Pancreas (tissue), 10 donors: ENCODE measurements at regions not wholly inside any gene's neighbourhood (a gene's known extent, or its start where the extent isn't known, plus 50 kb on each side); places are given as distances from the start of the nearest gene placed in this dataset.

Source experiments
- ATAC-seq, 4 donors: fragments of 200-7000 bp; cut with Tn5 transposase; one replicate each; pipeline versions ENCODE4 v1.8.0 to v1.9.1; 2020; ENCODE audit warnings: mild to moderate bottlenecking in 4 of 4, moderate library complexity in 4 of 4
- DNase-seq, 6 donors: peaks; one replicate each; pipeline ENCODE4 v3.0.0-alpha.2; 2020
- FAIRE-seq: peaks from 2 replicates; lab custom pipeline; 2012; peaks lifted over from hg19 to GRCh38; lab: Jason Lieb, UNC
- H3K27ac ChIP-seq, 4 donors: fragments of 200-600 bp; sonication (generic); 1 replicate in 3 of 4; 2 replicates in 1 of 4; pipeline versions ENCODE4 v1.5.0 to v1.8.0; 2020
- H3K27me3 ChIP-seq, 4 donors: fragments of 200-600 bp; one replicate each; pipeline ENCODE4 v1.8.0; 2021
- H3K36me3 ChIP-seq, 3 donors: fragments of 200-600 bp; sonication (generic) in 1 of 3; one replicate each; pipeline versions ENCODE4 v1.5.0 to v1.8.0; 2020 to 2021
- H3K4me1 ChIP-seq, 3 donors: fragments of 200-600 bp; one replicate each; pipeline ENCODE4 v1.8.0; 2021
- H3K4me3 ChIP-seq, 4 donors: fragments of 200-600 bp; sonication (generic) in 2 of 4; one replicate each; pipeline versions ENCODE4 v1.5.0 to v1.8.0; 2020 to 2021
- H3K9me3 ChIP-seq, 4 donors: fragments of 200-600 bp; one replicate each; pipeline ENCODE4 v1.8.0; 2021
- CTCF ChIP-seq, 4 donors: fragments of 200-600 bp; sonication (generic) in 3 of 4; IDR thresholded peaks; one replicate each; pipeline versions ENCODE4 v1.5.0 to v1.8.0; 2021; ENCODE audit warnings: antibody characterized with exemption in 4 of 4
- WGBS, 2 donors: extraction: QIAGEN DNeasy Blood & Tissue Kit; methylation state at CpG; one replicate each; pipeline ENCODE4 v1.1.7; 2013; 5-methylcytosine and 5-hydroxymethylcytosine counted together
- intact Hi-C, 3 donors: fragments of 100-400 bp; cut with DNase I; formaldehyde crosslinking; loops; one replicate each; pipeline versions ENCODE4 v1.11.1 to v1.14.2; 2022
- donor health status: healthy with polysubstance abuse.
- donor health status: DM: no; HTN: no; CAD: no; lungs with moderate emphysema.
- donor health status: DM: no; HTN: no; CAD: no.
- donor health status: control.
- donor health status: control.
- donor health status: Bipolar disorder and iron deficiency.
- donor health status: DM: yes; HTN: yes; CAD: no.
- donor health status: DM: no; HTN: no; CAD: no.
- donor health status: DM: no; HTN: no; CAD: no.
- donor health status: DM: yes; HTN: yes; CAD: no.

- no peak overlapping the region for H3K4me3 ChIP-seq
- no peak for DNase-seq
- no peaks in the 10 kb centered on the region for H3K27me3 ChIP-seq
- peak in 2 of 4 donors; percentile 26 to 37 for TF ChIP-seq CTCF (IDR thresholded peaks at IDR 0.05)
- intact Hi-C loops: no loop called here
- no peaks in the 10 kb centered on the region for H3K4me1 ChIP-seq
- FAIRE-seq: peak; percentile 41
- 74 to 85% methylated on average over 8 of the region's 8 CpGs for WGBS, 2 donors
- H3K36me3 ChIP-seq: no peaks in the 10 kb centered on the region
- no peak overlapping the region for H3K27ac ChIP-seq
- no peaks in the 10 kb centered on the region for H3K9me3 ChIP-seq
- no peak for ATAC-seq
These were observed 383.8 kb downstream of the TFAP2A start for GRCh38 chr6:10030942-10031537.

GRCh38 chr6:10028222-10028621, 386.7 kb downstream of the TFAP2A start:
- no peak for TF ChIP-seq CTCF (IDR thresholded peaks at IDR 0.05)
- H3K36me3 ChIP-seq: no peaks in the 10 kb centered on the region
- DNase-seq (no peak), FAIRE-seq (no peak), ATAC-seq (no peak)
- intact Hi-C loops: no loop called here
- 45 to 57% methylated on average over 4 of the region's 4 CpGs for WGBS, 2 donors
- H3K4me3 ChIP-seq: no peak overlapping the region
- no peaks in the 10 kb centered on the region for H3K27me3 ChIP-seq
- no peaks in the 10 kb centered on the region for H3K4me1 ChIP-seq
- no peak overlapping the region for H3K27ac ChIP-seq
- H3K9me3 ChIP-seq: no peaks in the 10 kb centered on the region

- no peak for TF ChIP-seq CTCF (IDR thresholded peaks at IDR 0.05)
- intact Hi-C loops: no loop called here
- DNase-seq (no peak), ATAC-seq (no peak), FAIRE-seq (no peak)
- no peaks in the 10 kb centered on the region for H3K9me3 ChIP-seq
- WGBS, 2 donors: 73 to 83% methylated on average over 3 of the region's 3 CpGs
- no peaks in the 10 kb centered on the region for H3K4me1 ChIP-seq
- no peak overlapping the region for H3K27ac ChIP-seq
- H3K4me3 ChIP-seq: no peak overlapping the region
- no peaks in the 10 kb centered on the region for H3K27me3 ChIP-seq
- no peaks in the 10 kb centered on the region for H3K36me3 ChIP-seq
These were observed 395.0 kb downstream of the TFAP2A start for GRCh38 chr6:10019851-10020250.

GRCh38 chr6:10014557-10014956, 400.3 kb downstream of the TFAP2A start:
- DNase-seq: no peak
- Histone ChIP-seq H3K4me3 (no peak overlapping the region), H3K9me3 (no peaks in the 10 kb centered on the region), H3K36me3 (no peaks in the 10 kb centered on the region), H3K27ac (no peak overlapping the region), H3K4me1 (no peaks in the 10 kb centered on the region), H3K27me3 (no peaks in the 10 kb centered on the region)
- no peak for FAIRE-seq
- no peak for ATAC-seq
- intact Hi-C loops: no loop called here
- 52 to 63% methylated on average over 5 of the region's 5 CpGs for WGBS, 2 donors
- TF ChIP-seq CTCF (IDR thresholded peaks at IDR 0.05): no peak

GRCh38 chr6:10000551-10000950, 414.3 kb downstream of the TFAP2A start:
- Histone ChIP-seq H3K36me3 (no peaks in the 10 kb centered on the region), H3K27ac (no peak overlapping the region), H3K4me1 (no peaks in the 10 kb centered on the region), H3K9me3 (no peaks in the 10 kb centered on the region), H3K27me3 (no peaks in the 10 kb centered on the region), H3K4me3 (no peak overlapping the region)
- no peak for TF ChIP-seq CTCF (IDR thresholded peaks at IDR 0.05)
- DNase-seq: no peak
- no peak for FAIRE-seq
- ATAC-seq: no peak
- intact Hi-C loops: no loop called here
- 74 to 76% methylated on average over 3 of the region's 3 CpGs for WGBS, 2 donors
